ENCODE measurements at regions not wholly inside any gene's neighbourhood (a gene's known extent, or its start where the extent isn't known, plus 50 kb on each side); places are given as distances from the start of the nearest gene placed in this dataset.

- TF ChIP-seq TAF1 (IDR thresholded peaks at IDR 0.05; ENCODE audit: low read depth) (no peak), EP300 (conservative IDR thresholded peaks at IDR 0.05; ENCODE audit: poor library complexity, severe bottlenecking) (no peak), CTCF (IDR thresholded peaks at IDR 0.05; ENCODE audit: poor library complexity, severe bottlenecking) (no peak)
Measured at GRCh38 chr2:64331849-64332699, 121.9 kb upstream of the LGALSL start.
